RWPE1 (cell line): ENCODE measurements at regions not wholly inside any gene's neighbourhood (a gene's known extent, or its start where the extent isn't known, plus 50 kb on each side); places are given as distances from the start of the nearest gene placed in this dataset.

Source experiments
- CTCF ChIA-PET: fragments of 350-600 bp; sonication (Branson Sonifier 250); formaldehyde crosslinking; extraction: SDS; loops from one replicate; lab custom pipeline; 2021; lab: Yijun Ruan, JAX
- POLR2A ChIA-PET: fragments of 400-600 bp; formaldehyde crosslinking; extraction: SDS; loops from one replicate; lab custom pipeline; 2020; ENCODE audit warnings: antibody characterized with exemption; ENCODE audit not compliant: low non-redundant PET; lab: Yijun Ruan, JAX
- DNase-seq: peaks from one replicate; pipeline ENCODE4 v3.0.0; 2012; ENCODE audit warnings: low spot score
- H3K27ac ChIP-seq: fragments of 450-650 bp; 2 replicates; pipeline ENCODE4 v1.5.1; 2017
- CTCF ChIP-seq: fragments of 450-650 bp; conservative IDR thresholded peaks from 2 replicates; pipeline ENCODE4 v1.5.1; 2017; ENCODE audit warnings: low read depth, mild to moderate bottlenecking

- TF ChIP-seq CTCF = peak; percentile 31; the same call in 1 of the 2 replicates
- CTCF ChIA-PET = interaction anchor here (0.6 to 3.4 kb wide), 5 partner anchors 9 to 292 kb away, joined by 3 to 17 read pairs (median 3); no protein-coding TSS in a partner anchor
- POLR2A ChIA-PET = no interaction called here
- peak overlapping the region; percentile 92 for H3K27ac ChIP-seq
- DNase-seq = peak; percentile 92
These were observed 224.6 kb upstream of the CRY1 start for GRCh38 chr12:107317751-107318555.

DNA sequence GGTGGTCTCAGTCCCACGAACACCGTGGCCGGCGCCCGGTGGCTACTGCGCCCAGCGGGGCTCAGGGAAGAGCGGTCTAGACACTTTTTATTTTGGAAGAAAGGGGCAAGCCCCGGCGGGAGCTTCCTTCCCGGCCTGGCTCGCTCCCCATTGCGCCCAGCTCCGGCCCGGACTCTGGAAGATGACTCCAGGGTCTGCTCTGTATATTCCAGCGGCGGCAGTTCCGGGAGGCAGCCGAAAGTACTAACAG is 225.1 kb upstream of the CRY1 start:
- TF ChIP-seq CTCF = no peak
- DNase-seq = peak; percentile 7
- H3K27ac ChIP-seq = peak overlapping the region; percentile 92
- ChIA-PET POLR2A (no interaction called here), CTCF (interaction anchor here (0.6 to 3.4 kb wide), 5 partner anchors 9 to 291 kb away, joined by 3 to 17 read pairs (median 3); no protein-coding TSS in a partner anchor)

GRCh38 chr12:107318806-107319532 is 225.6 kb upstream of the CRY1 start:
- no peak for TF ChIP-seq CTCF
- CTCF ChIA-PET = interaction anchor here (0.6 to 3.4 kb wide), 5 partner anchors 8 to 291 kb away, joined by 3 to 17 read pairs (median 3); no protein-coding TSS in a partner anchor
- POLR2A ChIA-PET = no interaction called here
- DNase-seq = peak; percentile 38
- peak overlapping the region; percentile 92 for H3K27ac ChIP-seq

DNA sequence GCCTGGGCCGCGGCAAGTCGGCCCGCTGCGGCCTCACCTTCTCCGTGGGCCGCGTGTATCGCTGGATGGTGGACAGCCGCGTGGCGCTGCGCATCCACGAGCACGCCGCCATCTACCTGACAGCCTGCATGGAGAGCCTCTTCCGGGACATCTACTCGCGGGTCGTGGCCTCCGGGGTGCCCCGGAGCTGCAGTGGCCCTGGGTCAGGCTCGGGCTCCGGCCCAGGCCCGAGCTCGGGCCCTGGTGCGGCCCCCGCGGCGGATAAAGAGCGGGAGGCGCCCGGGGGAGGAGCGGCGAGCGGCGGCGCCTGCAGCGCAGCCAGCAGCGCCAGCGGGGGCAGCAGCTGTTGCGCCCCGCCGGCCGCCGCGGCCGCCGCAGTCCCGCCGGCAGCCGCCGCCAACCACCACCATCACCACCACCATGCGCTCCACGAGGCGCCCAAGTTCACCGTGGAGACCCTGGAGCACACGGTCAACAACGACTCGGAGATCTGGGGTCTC is 226.2 kb upstream of the CRY1 start:
- ChIA-PET POLR2A (no interaction called here), CTCF (interaction anchor here (0.6 to 3.4 kb wide), 4 partner anchors 28 to 290 kb away, joined by 3 to 17 read pairs (median 3); no protein-coding TSS in a partner anchor)
- peak overlapping the region; percentile 92 for H3K27ac ChIP-seq
- no peak for DNase-seq
- TF ChIP-seq CTCF = no peak; the same call in 1 of the 2 replicates

- TF ChIP-seq CTCF = no peak
- peak; percentile 78 for DNase-seq
- ChIA-PET POLR2A (interaction anchor here (0.6 kb wide), 1 partner anchor 40 kb away, joined by 3 read pairs; no protein-coding TSS in a partner anchor), CTCF (interaction anchor here (0.6 to 3.4 kb wide), 9 partner anchors 9 to 291 kb away, joined by 3 to 17 read pairs (median 3); no protein-coding TSS in a partner anchor)
- H3K27ac ChIP-seq = peak overlapping the region; percentile 92
These were observed 226.9 kb upstream of the CRY1 start for GRCh38 chr12:107320033-107320928.
